Stomach smooth muscle (tissue), 2 donors: ENCODE measurements at regions not wholly inside any gene's neighbourhood (a gene's known extent, or its start where the extent isn't known, plus 50 kb on each side); places are given as distances from the start of the nearest gene placed in this dataset.

ENCODE experiments used
- H3K27ac ChIP-seq: one replicate; pipeline ENCODE4 v1.7.0; 2013; ENCODE audit warnings: mild to moderate bottlenecking, low read length, inconsistent platforms
- H3K27me3 ChIP-seq, 2 donors: one replicate each; pipeline ENCODE4 v1.7.0; 2013; ENCODE audit warnings: low read length in 2 of 2; ENCODE audit not compliant: insufficient read depth in 2 of 2, control insufficient read depth in 1 of 2
- H3K36me3 ChIP-seq, 2 donors: one replicate each; pipeline ENCODE4 v1.7.0; 2013; ENCODE audit warnings: low read length in 2 of 2; ENCODE audit not compliant: control insufficient read depth in 2 of 2, insufficient read depth in 2 of 2
- H3K4me1 ChIP-seq: one replicate; pipeline ENCODE4 v1.7.0; 2013; ENCODE audit warnings: low read length; ENCODE audit not compliant: control insufficient read depth, insufficient read depth
- H3K4me3 ChIP-seq, 2 donors: one replicate each; pipeline ENCODE4 v1.7.0; 2013; ENCODE audit warnings: low read length in 2 of 2
- H3K9ac ChIP-seq, 2 donors: one replicate each; pipeline ENCODE4 v1.7.0; 2013; ENCODE audit warnings: low read length in 2 of 2, mild to moderate bottlenecking in 1 of 2
- H3K9me3 ChIP-seq, 2 donors: one replicate each; pipeline ENCODE4 v1.7.0; 2013; ENCODE audit warnings: low read length in 2 of 2; ENCODE audit not compliant: control insufficient read depth in 2 of 2
- donor health status: healthy.
- donor health status: Pancreatic carcinoma.

DNA sequence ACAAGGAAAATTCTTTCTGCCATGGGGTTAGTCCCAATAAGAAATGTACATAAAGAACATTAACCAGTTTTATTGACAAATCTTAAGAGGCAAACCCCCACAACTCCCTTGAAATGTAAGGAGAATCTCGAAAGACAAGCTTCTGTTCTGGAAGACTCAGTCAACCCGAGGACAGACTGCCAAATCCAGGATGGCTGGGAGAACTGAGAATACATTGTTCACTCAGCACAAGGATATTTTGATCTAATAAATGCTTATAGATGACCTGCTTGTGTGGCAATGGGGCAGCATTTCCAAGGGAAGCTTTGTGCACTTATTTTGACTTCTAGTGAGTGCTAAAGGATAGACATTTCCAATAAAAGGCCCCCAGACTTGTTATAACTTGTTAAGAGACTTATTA is 280.4 kb downstream of the DHX15 start:
- H3K36me3 ChIP-seq = no peaks in the 10 kb centered on the region
- H3K27me3 ChIP-seq = no peaks in the 10 kb centered on the region
- H3K4me1 ChIP-seq = no peaks in the 10 kb centered on the region
- H3K4me3 ChIP-seq = no peak overlapping the region
- H3K9ac ChIP-seq = no peak overlapping the region
- no peak overlapping the region for H3K27ac ChIP-seq
- no peaks in the 10 kb centered on the region for H3K9me3 ChIP-seq

DNA sequence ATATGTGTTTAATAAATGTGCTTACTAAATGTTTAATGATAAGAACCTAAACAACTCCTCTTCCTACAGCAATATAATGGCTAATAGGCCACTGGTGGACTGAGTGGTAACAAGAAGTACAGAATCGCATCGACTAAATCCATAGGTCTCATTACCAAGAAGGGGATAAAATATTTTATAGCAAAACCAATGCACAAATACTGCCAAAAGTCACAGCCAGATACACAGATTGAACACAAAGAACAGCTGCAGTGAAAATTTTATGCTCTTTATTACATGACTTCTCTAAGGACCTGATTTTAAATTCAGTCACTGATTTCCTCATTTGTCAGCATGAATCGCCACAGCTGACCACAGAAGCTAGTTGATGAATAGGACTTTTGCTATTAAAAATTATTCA is 285.4 kb downstream of the DHX15 start:
- Histone ChIP-seq H3K27me3 (no peaks in the 10 kb centered on the region), H3K4me1 (no peaks in the 10 kb centered on the region), H3K9me3 (peaks cover 0 to 4% of the 10 kb centered on the region in 2 donors), H3K4me3 (no peak overlapping the region), H3K36me3 (no peaks in the 10 kb centered on the region), H3K9ac (no peak overlapping the region), H3K27ac (no peak overlapping the region)

- Histone ChIP-seq H3K36me3 (no peaks in the 10 kb centered on the region), H3K4me1 (no peaks in the 10 kb centered on the region)
Measured at GRCh38 chr4:24287096-24287495, 297.3 kb downstream of the DHX15 start.

GRCh38 chr4:24285759-24286158 is 298.6 kb downstream of the DHX15 start:
- no peaks in the 10 kb centered on the region for H3K36me3 ChIP-seq
- H3K4me1 ChIP-seq = no peaks in the 10 kb centered on the region
- no peaks in the 10 kb centered on the region for H3K9me3 ChIP-seq
- no peak overlapping the region for H3K4me3 ChIP-seq
- H3K27me3 ChIP-seq = no peaks in the 10 kb centered on the region
- H3K9ac ChIP-seq = no peak overlapping the region
- no peak overlapping the region for H3K27ac ChIP-seq

More at GRCh38 chr4:24287096-24287495, 297.3 kb downstream of the DHX15 start:
- Histone ChIP-seq H3K27ac (no peak overlapping the region), H3K4me3 (no peak overlapping the region), H3K9ac (no peak overlapping the region), H3K9me3 (no peaks in the 10 kb centered on the region), H3K27me3 (no peaks in the 10 kb centered on the region)

- no peaks in the 10 kb centered on the region for H3K27me3 ChIP-seq
- no peak overlapping the region for H3K9ac ChIP-seq
- no peaks in the 10 kb centered on the region for H3K9me3 ChIP-seq
- no peaks in the 10 kb centered on the region for H3K36me3 ChIP-seq
- no peak overlapping the region for H3K4me3 ChIP-seq
- H3K4me1 ChIP-seq = peaks cover 6% of the 10 kb centered on the region
- no peak overlapping the region for H3K27ac ChIP-seq
Measured at GRCh38 chr4:24282446-24282845, 301.9 kb downstream of the DHX15 start.

DNA sequence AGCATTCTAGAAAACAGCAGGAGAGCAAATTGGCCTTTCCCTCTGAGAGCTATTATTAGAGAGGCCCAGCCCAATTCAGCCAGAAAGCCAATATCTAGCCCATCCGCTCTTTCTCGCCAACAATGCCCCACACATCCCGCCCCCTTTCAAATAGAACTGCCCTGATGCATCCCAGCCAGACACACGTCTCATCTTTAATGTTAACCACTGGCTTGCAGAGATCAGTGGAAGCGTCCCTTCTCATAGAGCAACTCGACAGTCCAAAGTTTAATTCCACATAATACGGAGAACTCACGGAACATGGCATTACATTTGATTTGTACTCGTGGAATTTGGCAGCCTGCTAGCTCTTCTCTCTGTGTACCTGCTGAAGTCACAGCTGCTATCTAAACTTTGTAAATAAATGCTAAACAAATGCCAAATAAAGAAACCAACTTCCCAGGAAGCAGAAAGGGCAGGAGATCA is 304.4 kb downstream of the DHX15 start:
- Histone ChIP-seq H3K27ac (no peak overlapping the region), H3K27me3 (no peaks in the 10 kb centered on the region), H3K4me1 (peaks cover 6% of the 10 kb centered on the region), H3K9me3 (no peaks in the 10 kb centered on the region), H3K36me3 (no peaks in the 10 kb centered on the region), H3K9ac (no peak overlapping the region), H3K4me3 (peak overlapping the region; percentile 35 to 55)

GRCh38 chr4:24279469-24279868 is 304.9 kb downstream of the DHX15 start:
- H3K27ac ChIP-seq = no peak overlapping the region
- no peaks in the 10 kb centered on the region for H3K36me3 ChIP-seq
- H3K9ac ChIP-seq = no peak overlapping the region
- peaks cover 6% of the 10 kb centered on the region for H3K4me1 ChIP-seq
- H3K4me3 ChIP-seq = no peak overlapping the region
- no peaks in the 10 kb centered on the region for H3K27me3 ChIP-seq
- H3K9me3 ChIP-seq = no peaks in the 10 kb centered on the region

DNA sequence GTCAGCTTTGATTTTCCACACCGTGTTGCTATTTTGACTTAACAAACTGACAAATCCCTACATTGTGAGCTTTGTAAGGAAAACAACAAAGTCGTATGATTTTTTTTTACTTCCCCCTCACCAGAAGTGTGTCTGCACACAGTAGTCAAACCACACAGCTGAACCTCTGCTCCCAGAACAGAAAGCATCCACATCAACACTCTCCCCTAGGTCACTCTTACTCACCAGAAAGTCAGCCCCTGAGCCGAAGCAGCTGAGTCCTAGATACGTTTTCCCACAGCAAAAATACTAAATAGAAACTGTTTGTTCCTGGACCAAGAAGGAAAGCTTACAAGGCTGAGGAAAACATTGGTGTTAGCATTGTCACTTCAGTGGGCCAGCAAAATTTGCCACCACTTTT is 305.7 kb downstream of the DHX15 start:
- Histone ChIP-seq H3K9ac (no peak overlapping the region), H3K27ac (no peak overlapping the region), H3K27me3 (no peaks in the 10 kb centered on the region), H3K36me3 (no peaks in the 10 kb centered on the region), H3K4me3 (no peak overlapping the region), H3K9me3 (no peaks in the 10 kb centered on the region), H3K4me1 (peaks cover 6% of the 10 kb centered on the region)

DNA sequence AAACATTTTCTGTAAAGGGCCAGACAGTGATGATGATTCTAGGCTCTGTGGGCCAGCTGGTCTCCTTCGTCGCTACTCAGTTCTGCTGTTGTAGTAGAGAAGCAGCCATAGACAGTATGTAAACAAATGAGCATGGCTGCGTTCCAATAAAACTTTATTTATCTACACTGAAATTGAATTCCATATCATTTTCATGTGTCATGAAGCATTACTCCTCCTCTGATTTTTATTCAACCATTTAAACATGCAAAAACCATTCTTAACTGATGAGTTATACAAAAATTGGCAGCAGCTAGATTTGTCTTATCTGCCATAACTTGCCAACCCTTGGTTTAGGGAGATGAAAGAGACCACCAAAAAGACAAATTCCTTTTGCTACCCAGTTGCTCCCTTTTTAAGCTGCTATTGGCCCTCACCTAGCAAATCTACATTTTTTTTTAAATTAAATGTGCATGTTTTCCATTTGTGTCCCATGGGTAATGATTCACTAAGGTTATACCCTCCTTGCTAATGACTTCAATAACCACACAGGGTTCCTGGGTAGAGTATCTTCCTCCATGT is 309.9 kb downstream of the DHX15 start:
- Histone ChIP-seq H3K9me3 (no peaks in the 10 kb centered on the region), H3K4me1 (peaks cover under 1% of the 10 kb centered on the region), H3K9ac (no peak overlapping the region), H3K4me3 (no peak overlapping the region), H3K36me3 (no peaks in the 10 kb centered on the region), H3K27ac (no peak overlapping the region), H3K27me3 (no peaks in the 10 kb centered on the region)

- Histone ChIP-seq H3K9ac (no peak overlapping the region), H3K27ac (no peak overlapping the region), H3K27me3 (no peaks in the 10 kb centered on the region), H3K4me3 (no peak overlapping the region), H3K36me3 (no peaks in the 10 kb centered on the region), H3K9me3 (no peaks in the 10 kb centered on the region), H3K4me1 (no peaks in the 10 kb centered on the region)
Measured at GRCh38 chr4:24273136-24273535, 311.2 kb downstream of the DHX15 start.

DNA sequence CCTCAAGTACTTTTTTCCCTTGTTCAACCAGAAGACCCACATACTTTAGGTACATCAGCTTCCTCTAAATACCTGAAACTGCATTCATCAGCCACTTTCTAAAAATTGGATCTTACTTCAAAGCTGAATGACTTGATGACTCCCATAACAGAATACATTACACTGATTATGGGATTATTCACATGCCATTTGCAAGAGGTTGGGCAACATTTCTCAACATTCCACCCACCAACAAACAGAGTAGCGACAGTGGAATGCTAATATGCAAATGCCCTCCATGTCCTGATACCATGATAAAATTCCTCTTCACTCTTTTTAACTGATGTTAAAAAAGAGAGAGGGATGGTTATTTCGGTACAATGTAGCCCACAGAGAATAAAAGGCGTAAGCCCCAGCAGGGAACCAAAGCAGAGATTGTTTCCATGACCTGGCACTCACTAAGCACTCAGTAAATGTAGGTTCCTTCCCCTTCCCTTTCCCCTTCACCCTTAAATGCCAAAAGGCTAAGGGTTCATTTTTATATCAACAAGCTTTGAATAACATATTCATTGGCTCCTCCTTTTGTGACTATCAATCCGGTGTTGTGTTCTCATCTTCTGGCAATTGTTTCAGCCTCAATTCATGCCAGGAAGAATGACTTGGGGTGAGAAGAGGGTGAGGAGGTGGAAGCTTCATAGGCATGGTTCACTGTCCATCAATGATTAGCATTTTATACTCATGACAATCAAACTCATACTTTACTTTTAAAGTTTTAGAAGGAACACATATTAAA is 317.2 kb downstream of the DHX15 start:
- no peak overlapping the region for H3K27ac ChIP-seq
- H3K36me3 ChIP-seq = no peaks in the 10 kb centered on the region
- no peak overlapping the region for H3K9ac ChIP-seq
- H3K4me3 ChIP-seq = no peak overlapping the region
- no peaks in the 10 kb centered on the region for H3K9me3 ChIP-seq
- no peaks in the 10 kb centered on the region for H3K4me1 ChIP-seq
- no peaks in the 10 kb centered on the region for H3K27me3 ChIP-seq
